Left lung (tissue), 4 donors: ENCODE measurements at regions not wholly inside any gene's neighbourhood (a gene's known extent, or its start where the extent isn't known, plus 50 kb on each side); places are given as distances from the start of the nearest gene placed in this dataset.

Source experiments
- ATAC-seq: fragments of 200-7000 bp; cut with Tn5 transposase; one replicate; pipeline ENCODE4 v1.9.1; 2020; ENCODE audit warnings: moderate library complexity
- DNase-seq, 4 donors: peaks; one replicate each; pipeline ENCODE4 v3.0.0-alpha.2; 2013 to 2020
- H3K27ac ChIP-seq, 2 donors: fragments of 200-600 bp; sonication (generic) in 1 of 2; one replicate each; pipeline versions ENCODE4 v1.5.0 to v1.8.0; 2020 to 2021
- H3K27me3 ChIP-seq, 2 donors: fragments of 200-600 bp; sonication (generic) in 1 of 2; one replicate each; pipeline versions ENCODE4 v1.5.0 to v1.8.0; 2020 to 2021
- H3K36me3 ChIP-seq, 2 donors: fragments of 200-600 bp; sonication (generic) in 1 of 2; one replicate each; pipeline versions ENCODE4 v1.5.0 to v1.8.0; 2020 to 2021
- H3K4me1 ChIP-seq, 2 donors: fragments of 200-600 bp; one replicate each; pipeline ENCODE4 v1.8.0; 2021
- H3K4me3 ChIP-seq, 2 donors: fragments of 200-600 bp; sonication (generic) in 1 of 2; one replicate each; pipeline versions ENCODE4 v1.5.0 to v1.8.0; 2020 to 2021; ENCODE audit warnings: mild to moderate bottlenecking in 1 of 2
- H3K9me3 ChIP-seq, 2 donors: fragments of 200-600 bp; sonication (generic) in 1 of 2; one replicate each; pipeline versions ENCODE4 v1.5.0 to v1.8.0; 2020 to 2021
- intact Hi-C, 2 donors: fragments of 100-400 bp; cut with DNase I; formaldehyde crosslinking; loops; one replicate each; pipeline versions ENCODE4 v1.11.2 to v1.14.2; 2022
- TF ChIP-seq, protein P1 (sequence below), 2 donors: fragments of 200-600 bp; sonication (generic) in 1 of 2; IDR thresholded peaks; one replicate each; pipeline versions ENCODE4 v1.5.0 to v1.8.0; 2021; ENCODE audit warnings: antibody characterized with exemption in 2 of 2
- donor health status: DM: no; HTN: yes; CAD: no.
- donor health status: DM: no; HTN: no; CAD: no.

GRCh38 chr6:85063611-85064010, 299.2 kb upstream of the TBX18 start:
- H3K36me3 ChIP-seq, result no peaks in the 10 kb centered on the region
- no peak overlapping the region for H3K27ac ChIP-seq
- H3K27me3 ChIP-seq, result no peaks in the 10 kb centered on the region
- no peaks in the 10 kb centered on the region for H3K9me3 ChIP-seq
- intact Hi-C loops, result no loop called here
- H3K4me1 ChIP-seq, result no peaks in the 10 kb centered on the region
- TF ChIP-seq, protein P1, sequence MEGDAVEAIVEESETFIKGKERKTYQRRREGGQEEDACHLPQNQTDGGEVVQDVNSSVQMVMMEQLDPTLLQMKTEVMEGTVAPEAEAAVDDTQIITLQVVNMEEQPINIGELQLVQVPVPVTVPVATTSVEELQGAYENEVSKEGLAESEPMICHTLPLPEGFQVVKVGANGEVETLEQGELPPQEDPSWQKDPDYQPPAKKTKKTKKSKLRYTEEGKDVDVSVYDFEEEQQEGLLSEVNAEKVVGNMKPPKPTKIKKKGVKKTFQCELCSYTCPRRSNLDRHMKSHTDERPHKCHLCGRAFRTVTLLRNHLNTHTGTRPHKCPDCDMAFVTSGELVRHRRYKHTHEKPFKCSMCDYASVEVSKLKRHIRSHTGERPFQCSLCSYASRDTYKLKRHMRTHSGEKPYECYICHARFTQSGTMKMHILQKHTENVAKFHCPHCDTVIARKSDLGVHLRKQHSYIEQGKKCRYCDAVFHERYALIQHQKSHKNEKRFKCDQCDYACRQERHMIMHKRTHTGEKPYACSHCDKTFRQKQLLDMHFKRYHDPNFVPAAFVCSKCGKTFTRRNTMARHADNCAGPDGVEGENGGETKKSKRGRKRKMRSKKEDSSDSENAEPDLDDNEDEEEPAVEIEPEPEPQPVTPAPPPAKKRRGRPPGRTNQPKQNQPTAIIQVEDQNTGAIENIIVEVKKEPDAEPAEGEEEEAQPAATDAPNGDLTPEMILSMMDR (IDR thresholded peaks at IDR 0.05), result no peak
- no peak overlapping the region for H3K4me3 ChIP-seq
- DNase-seq, result no peak
- no peak for ATAC-seq

DNA sequence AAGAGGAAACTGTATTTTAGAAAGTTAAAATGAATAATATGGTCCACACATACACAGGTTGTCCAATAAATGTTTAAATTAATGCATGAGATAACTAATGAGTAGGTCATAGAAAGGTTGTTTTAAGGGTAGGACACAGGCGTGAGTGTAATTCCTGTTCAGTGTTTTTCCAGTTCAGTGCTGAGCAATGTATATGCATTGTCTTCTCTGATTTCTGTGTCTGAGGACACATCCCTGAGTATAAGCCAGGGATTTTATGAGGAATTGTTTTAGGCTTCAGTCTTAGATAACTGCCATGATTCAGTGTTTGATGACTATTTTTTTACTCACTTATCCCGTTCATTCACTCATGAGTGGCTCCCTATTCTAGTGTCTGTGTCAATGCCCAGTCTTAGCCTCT, 298.5 kb upstream of the TBX18 start:
- H3K4me1 ChIP-seq, result no peaks in the 10 kb centered on the region
- DNase-seq (no peak), ATAC-seq (no peak)
- TF ChIP-seq, protein P1 (IDR thresholded peaks at IDR 0.05), result no peak
- H3K9me3 ChIP-seq, result no peaks in the 10 kb centered on the region
- no peaks in the 10 kb centered on the region for H3K36me3 ChIP-seq
- H3K27ac ChIP-seq, result no peak overlapping the region
- intact Hi-C loops, result no loop called here
- no peak overlapping the region for H3K4me3 ChIP-seq
- no peaks in the 10 kb centered on the region for H3K27me3 ChIP-seq

DNA sequence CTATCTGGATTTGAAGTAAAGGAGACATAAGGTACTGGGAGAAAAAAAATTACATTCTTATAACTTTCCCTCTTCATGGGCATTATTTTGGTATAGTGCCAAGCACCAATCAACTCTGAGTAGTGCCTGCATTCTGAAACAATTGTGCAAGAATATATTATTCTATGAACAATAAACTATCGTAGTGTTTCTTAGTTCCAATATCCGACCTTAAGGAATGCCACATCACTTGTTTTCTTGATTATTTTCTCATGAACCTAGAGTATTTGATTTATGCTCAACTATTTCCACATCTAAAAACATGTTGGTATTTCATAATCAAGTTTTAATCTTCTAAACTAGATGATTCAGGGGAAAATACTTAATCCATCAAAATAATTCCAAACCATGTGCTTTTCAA, 294.4 kb upstream of the TBX18 start:
- no peak overlapping the region for H3K4me3 ChIP-seq
- no peaks in the 10 kb centered on the region for H3K4me1 ChIP-seq
- H3K27ac ChIP-seq, result no peak overlapping the region
- no peaks in the 10 kb centered on the region for H3K36me3 ChIP-seq
- TF ChIP-seq, protein P1 (IDR thresholded peaks at IDR 0.05), result no peak
- H3K9me3 ChIP-seq, result no peaks in the 10 kb centered on the region
- no peaks in the 10 kb centered on the region for H3K27me3 ChIP-seq
- intact Hi-C loops, result no loop called here
- ATAC-seq (no peak), DNase-seq (no peak)

DNA sequence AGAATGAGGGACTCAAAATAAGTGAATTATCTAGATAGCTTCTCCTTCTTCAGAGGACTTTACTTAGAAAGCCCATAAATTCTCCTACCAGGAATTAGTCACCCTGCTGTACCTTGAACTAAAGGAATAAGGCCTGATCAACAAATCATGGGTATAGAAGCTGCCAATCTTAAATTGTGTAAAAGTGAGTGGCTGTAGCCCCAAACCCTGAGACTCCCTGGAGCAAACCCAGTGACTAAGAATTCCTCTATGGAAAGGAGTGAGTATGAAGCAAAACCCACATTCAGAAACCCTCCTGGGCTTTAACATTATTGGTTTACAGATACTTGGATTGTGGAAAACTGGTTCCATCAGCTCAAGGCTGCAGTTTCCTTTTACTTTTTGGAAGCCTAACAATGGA, 285.8 kb upstream of the TBX18 start:
- ATAC-seq, result no peak

GRCh38 chr6:85049282-85049681, 284.9 kb upstream of the TBX18 start:
- intact Hi-C loops, result no loop called here
- no peak for ATAC-seq
- DNase-seq, result no peak
- TF ChIP-seq, protein P1 (IDR thresholded peaks at IDR 0.05), result no peak
- no peaks in the 10 kb centered on the region for H3K9me3 ChIP-seq
- H3K27ac ChIP-seq, result no peak overlapping the region
- no peak overlapping the region for H3K4me3 ChIP-seq
- no peaks in the 10 kb centered on the region for H3K27me3 ChIP-seq
- H3K4me1 ChIP-seq, result no peaks in the 10 kb centered on the region
- H3K36me3 ChIP-seq, result no peaks in the 10 kb centered on the region

More for the DNA sequence above, 285.8 kb upstream of the TBX18 start:
- TF ChIP-seq, protein P1 (IDR thresholded peaks at IDR 0.05), result no peak
- DNase-seq, result no peak
- no peak overlapping the region for H3K27ac ChIP-seq
- no peaks in the 10 kb centered on the region for H3K27me3 ChIP-seq
- H3K36me3 ChIP-seq, result no peaks in the 10 kb centered on the region
- no peaks in the 10 kb centered on the region for H3K9me3 ChIP-seq
- no peak overlapping the region for H3K4me3 ChIP-seq
- H3K4me1 ChIP-seq, result no peaks in the 10 kb centered on the region
- intact Hi-C loops, result no loop called here
